Prostate gland (tissue), 2 donors: ENCODE measurements at regions not wholly inside any gene's neighbourhood (a gene's known extent, or its start where the extent isn't known, plus 50 kb on each side); places are given as distances from the start of the nearest gene placed in this dataset.

Source experiments
- POLR2A ChIP-seq: fragments of 450-650 bp; IDR thresholded peaks from one replicate; pipeline ENCODE4 v1.6.1; 2016; ENCODE audit warnings: antibody characterized with exemption, mild to moderate bottlenecking
- TF ChIP-seq, protein P1 (sequence below), 4 experiments: fragments of 200-600 bp in 2 of 4; fragments of 450-650 bp in 2 of 4; sonication (generic) in 2 of 4; IDR thresholded peaks; 1 replicate in 3 of 4; 2 replicates in 1 of 4; pipeline ENCODE4 v1.5.1; 2016 to 2019; ENCODE audit warnings: antibody characterized with exemption in 4 of 4, mild to moderate bottlenecking in 2 of 4, moderate library complexity in 2 of 4

- TF ChIP-seq POLR2A: no peak
- TF ChIP-seq, protein P1, sequence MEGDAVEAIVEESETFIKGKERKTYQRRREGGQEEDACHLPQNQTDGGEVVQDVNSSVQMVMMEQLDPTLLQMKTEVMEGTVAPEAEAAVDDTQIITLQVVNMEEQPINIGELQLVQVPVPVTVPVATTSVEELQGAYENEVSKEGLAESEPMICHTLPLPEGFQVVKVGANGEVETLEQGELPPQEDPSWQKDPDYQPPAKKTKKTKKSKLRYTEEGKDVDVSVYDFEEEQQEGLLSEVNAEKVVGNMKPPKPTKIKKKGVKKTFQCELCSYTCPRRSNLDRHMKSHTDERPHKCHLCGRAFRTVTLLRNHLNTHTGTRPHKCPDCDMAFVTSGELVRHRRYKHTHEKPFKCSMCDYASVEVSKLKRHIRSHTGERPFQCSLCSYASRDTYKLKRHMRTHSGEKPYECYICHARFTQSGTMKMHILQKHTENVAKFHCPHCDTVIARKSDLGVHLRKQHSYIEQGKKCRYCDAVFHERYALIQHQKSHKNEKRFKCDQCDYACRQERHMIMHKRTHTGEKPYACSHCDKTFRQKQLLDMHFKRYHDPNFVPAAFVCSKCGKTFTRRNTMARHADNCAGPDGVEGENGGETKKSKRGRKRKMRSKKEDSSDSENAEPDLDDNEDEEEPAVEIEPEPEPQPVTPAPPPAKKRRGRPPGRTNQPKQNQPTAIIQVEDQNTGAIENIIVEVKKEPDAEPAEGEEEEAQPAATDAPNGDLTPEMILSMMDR (IDR thresholded peaks at IDR 0.05): no peak
Measured at GRCh38 chr6:26268659-26269402, 96.2 kb upstream of the BTN3A2 start.
